H9 (cell line): ENCODE measurements at regions not wholly inside any gene's neighbourhood (a gene's known extent, or its start where the extent isn't known, plus 50 kb on each side); places are given as distances from the start of the nearest gene placed in this dataset.

Experiments
- DNase-seq: peaks from one replicate; pipeline ENCODE4 v3.0.0-alpha.2; 2017
- H2AFZ ChIP-seq: one replicate; pipeline ENCODE4 v1.6.1; 2013; ENCODE audit warnings: mild to moderate bottlenecking, low read length, control low read depth, moderate library complexity
- H2AK5ac ChIP-seq: 2 replicates; pipeline ENCODE4 v1.6.1; 2013; ENCODE audit warnings: low read length, control low read depth, mixed read lengths; ENCODE audit not compliant: insufficient read length
- H2BK120ac ChIP-seq: one replicate; pipeline ENCODE4 v1.6.1; 2013; ENCODE audit warnings: low read depth, mild to moderate bottlenecking, low read length, control low read depth, inconsistent platforms; ENCODE audit not compliant: poor library complexity, severe bottlenecking
- H2BK12ac ChIP-seq: 2 replicates; pipeline ENCODE4 v1.6.1; 2013; ENCODE audit warnings: low read length, control low read depth, mixed read lengths, low read depth; ENCODE audit not compliant: insufficient read length
- H2BK15ac ChIP-seq: 2 replicates; pipeline ENCODE4 v1.6.1; 2013; ENCODE audit warnings: low read depth, low read length, control low read depth
- H2BK20ac ChIP-seq: one replicate; pipeline ENCODE4 v1.6.1; 2013; ENCODE audit warnings: low read depth, mild to moderate bottlenecking, low read length, control low read depth, inconsistent platforms; ENCODE audit not compliant: poor library complexity, severe bottlenecking
- H2BK5ac ChIP-seq: 2 replicates; pipeline ENCODE4 v1.6.1; 2013; ENCODE audit warnings: low read length, control low read depth, mixed read lengths; ENCODE audit not compliant: insufficient read length
- H3K14ac ChIP-seq: 2 replicates; pipeline ENCODE4 v1.6.1; 2013; ENCODE audit warnings: low read length, control low read depth; ENCODE audit not compliant: insufficient read depth
- H3K18ac ChIP-seq: 2 replicates; pipeline ENCODE4 v1.6.1; 2013; ENCODE audit warnings: low read depth, mild to moderate bottlenecking, mixed read lengths, low read length, control low read depth; ENCODE audit not compliant: insufficient read length
- H3K23ac ChIP-seq: 2 replicates; pipeline ENCODE4 v1.6.1; 2013; ENCODE audit warnings: low read length, control low read depth, mixed read lengths, low read depth; ENCODE audit not compliant: insufficient read length
- H3K23me2 ChIP-seq: 2 replicates; pipeline ENCODE4 v1.6.1; 2013; ENCODE audit warnings: low read depth, mild to moderate bottlenecking, mixed read lengths, low read length, control low read depth; ENCODE audit not compliant: insufficient read length, poor library complexity, severe bottlenecking
- H3K27ac ChIP-seq: 2 replicates; pipeline ENCODE4 v1.5.1; 2013; ENCODE audit warnings: low read length, control low read depth, mixed read lengths, low read depth; ENCODE audit not compliant: insufficient read length
- H3K27me3 ChIP-seq: 2 replicates; pipeline ENCODE4 v1.6.1; 2013; ENCODE audit warnings: low read length, control low read depth, inconsistent platforms; ENCODE audit not compliant: insufficient read depth
- H3K4ac ChIP-seq: 2 replicates; pipeline ENCODE4 v1.6.1; 2013; ENCODE audit warnings: low read depth, mild to moderate bottlenecking, control low read depth, inconsistent platforms, low read length, moderate library complexity
- H3K4me1 ChIP-seq: 2 replicates; pipeline ENCODE4 v1.6.1; 2013; ENCODE audit warnings: low read length, control low read depth, inconsistent platforms; ENCODE audit not compliant: insufficient read depth
- H3K4me2 ChIP-seq: 2 replicates; pipeline ENCODE4 v1.6.1; 2013; ENCODE audit warnings: low read length, control low read depth, mixed read lengths; ENCODE audit not compliant: insufficient read length, insufficient read depth
- H3K56ac ChIP-seq: 2 replicates; pipeline ENCODE4 v1.6.1; 2013; ENCODE audit warnings: low read depth, mild to moderate bottlenecking, mixed read lengths, low read length, control low read depth; ENCODE audit not compliant: insufficient read length
- H3K79me1 ChIP-seq: 2 replicates; pipeline ENCODE4 v1.6.1; 2013; ENCODE audit warnings: low read depth, mild to moderate bottlenecking, moderate library complexity, low read length, control low read depth, inconsistent platforms; ENCODE audit not compliant: insufficient read depth, poor library complexity, severe bottlenecking
- H3K79me2 ChIP-seq: 2 replicates; pipeline ENCODE4 v1.6.1; 2013; ENCODE audit warnings: low read length, control low read depth, inconsistent platforms; ENCODE audit not compliant: insufficient read depth
- H3K9ac ChIP-seq: 2 replicates; pipeline ENCODE4 v1.6.1; 2013; ENCODE audit warnings: low read length, control low read depth, mixed read lengths; ENCODE audit not compliant: insufficient read length; ENCODE audit errors: extremely low read depth
- H3K9me3 ChIP-seq: one replicate; pipeline ENCODE4 v1.6.1; 2013; ENCODE audit warnings: low read depth, low read length, inconsistent platforms; ENCODE audit not compliant: control insufficient read depth
- H3T11ph ChIP-seq: one replicate; pipeline ENCODE4 v1.6.1; 2013; ENCODE audit warnings: mild to moderate bottlenecking, low read length, control low read depth, inconsistent platforms
- H4K20me1 ChIP-seq: one replicate; pipeline ENCODE4 v1.6.1; 2013; ENCODE audit not compliant: control insufficient read depth, insufficient read length, insufficient read depth
- H4K5ac ChIP-seq: 2 replicates; pipeline ENCODE4 v1.6.1; 2013; ENCODE audit warnings: low read depth, mild to moderate bottlenecking, mixed read lengths, low read length, control low read depth; ENCODE audit not compliant: insufficient read length
- H4K8ac ChIP-seq: replicated peaks from 2 replicates; pipeline ENCODE4 v1.6.1; 2013; ENCODE audit warnings: low read length, control low read depth, mixed read lengths, low read depth; ENCODE audit not compliant: insufficient read length
- H4K91ac ChIP-seq: 2 replicates; pipeline ENCODE4 v1.6.1; 2013; ENCODE audit warnings: low read depth, mild to moderate bottlenecking, moderate library complexity, mixed read lengths, low read length, control low read depth; ENCODE audit not compliant: insufficient read length
- H3K27ac Mint-ChIP-seq, 3 experiments: 2 replicates in 2 of 3; 3 replicates in 1 of 3; pipeline ENCODE4 v1.8.0; 2020 to 2021; ENCODE audit warnings: mixed read lengths in 3 of 3, mild to moderate bottlenecking in 1 of 3, moderate library complexity in 1 of 3
- H3K27me3 Mint-ChIP-seq: 2 replicates; pipeline ENCODE4 v1.8.0; 2021; ENCODE audit warnings: low read depth, mild to moderate bottlenecking, moderate library complexity, mixed read lengths
- H3K36me3 Mint-ChIP-seq, 3 experiments: 2 replicates in 2 of 3; 3 replicates in 1 of 3; pipeline ENCODE4 v1.8.0; 2020 to 2021; ENCODE audit warnings: low read depth in 3 of 3, mixed read lengths in 3 of 3; ENCODE audit not compliant: insufficient read depth in 1 of 3
- H3K4me1 Mint-ChIP-seq, 2 experiments: 2 replicates each; pipeline ENCODE4 v1.8.0; 2020; ENCODE audit warnings: mixed read lengths in 2 of 2
- H3K4me3 Mint-ChIP-seq, 2 experiments: 2 replicates in 1 of 2; 3 replicates in 1 of 2; pipeline ENCODE4 v1.8.0; 2020 to 2021; ENCODE audit warnings: mild to moderate bottlenecking in 2 of 2, mixed read lengths in 2 of 2, moderate library complexity in 1 of 2
- H3K9me3 Mint-ChIP-seq, 2 experiments: 2 replicates in 1 of 2; 3 replicates in 1 of 2; pipeline ENCODE4 v1.8.0; 2020; ENCODE audit warnings: mild to moderate bottlenecking in 2 of 2, mixed read lengths in 2 of 2, moderate library complexity in 1 of 2
- WGBS: extraction: QIAGEN DNeasy Blood & Tissue Kit; methylation state at CpG from one replicate; pipeline ENCODE4 v1.1.7; 2013; ENCODE audit warnings: missing lambda C conversion rate, low lambda C conversion rate, mixed read lengths; ENCODE audit not compliant: insufficient read length; ENCODE audit errors: extremely low coverage; 5-methylcytosine and 5-hydroxymethylcytosine counted together
- TF ChIP-seq, protein P1 (sequence below): fragments of 200-600 bp; sonication (generic); conservative IDR thresholded peaks from 3 replicates; pipeline ENCODE4 v1.8.0; 2021; ENCODE audit warnings: antibody characterized with exemption, mild to moderate bottlenecking

- DNase-seq: no peak
- H3K23ac ChIP-seq: no peak overlapping the region
- Mint-ChIP-seq H3K4me1 (peaks cover 24 to 36% of the 10 kb centered on the region in 2 experiments), H3K4me3 (no peak overlapping the region), H3K27me3 (no peaks in the 10 kb centered on the region), H3K36me3 (peaks cover 3 to 35% (median 9%) of the 10 kb centered on the region in 3 experiments), H3K9me3 (peaks cover 12 to 14% of the 10 kb centered on the region in 2 experiments), H3K27ac (no peak overlapping the region)
- no peak overlapping the region for H2BK15ac ChIP-seq
- no peaks in the 10 kb centered on the region for H4K20me1 ChIP-seq
- H3T11ph ChIP-seq: no peak overlapping the region
- TF ChIP-seq, protein P1, sequence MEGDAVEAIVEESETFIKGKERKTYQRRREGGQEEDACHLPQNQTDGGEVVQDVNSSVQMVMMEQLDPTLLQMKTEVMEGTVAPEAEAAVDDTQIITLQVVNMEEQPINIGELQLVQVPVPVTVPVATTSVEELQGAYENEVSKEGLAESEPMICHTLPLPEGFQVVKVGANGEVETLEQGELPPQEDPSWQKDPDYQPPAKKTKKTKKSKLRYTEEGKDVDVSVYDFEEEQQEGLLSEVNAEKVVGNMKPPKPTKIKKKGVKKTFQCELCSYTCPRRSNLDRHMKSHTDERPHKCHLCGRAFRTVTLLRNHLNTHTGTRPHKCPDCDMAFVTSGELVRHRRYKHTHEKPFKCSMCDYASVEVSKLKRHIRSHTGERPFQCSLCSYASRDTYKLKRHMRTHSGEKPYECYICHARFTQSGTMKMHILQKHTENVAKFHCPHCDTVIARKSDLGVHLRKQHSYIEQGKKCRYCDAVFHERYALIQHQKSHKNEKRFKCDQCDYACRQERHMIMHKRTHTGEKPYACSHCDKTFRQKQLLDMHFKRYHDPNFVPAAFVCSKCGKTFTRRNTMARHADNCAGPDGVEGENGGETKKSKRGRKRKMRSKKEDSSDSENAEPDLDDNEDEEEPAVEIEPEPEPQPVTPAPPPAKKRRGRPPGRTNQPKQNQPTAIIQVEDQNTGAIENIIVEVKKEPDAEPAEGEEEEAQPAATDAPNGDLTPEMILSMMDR: no peak
- no peak overlapping the region for H2AFZ ChIP-seq
- no peak overlapping the region for H3K56ac ChIP-seq
- no peak overlapping the region for H4K91ac ChIP-seq
- no peak overlapping the region for H3K9ac ChIP-seq
- H2AK5ac ChIP-seq: no peak overlapping the region
- 0 out of 2 replicates have a peak, but pooled peaks cover 4% of the 10 kb centered on the region for H3K4me1 ChIP-seq
- H3K27ac ChIP-seq: no peak overlapping the region
- no peak overlapping the region for H4K5ac ChIP-seq
- no peaks in the 10 kb centered on the region for H3K9me3 ChIP-seq
- H3K79me2 ChIP-seq: no peaks in the 10 kb centered on the region
- H2BK120ac ChIP-seq: no peak overlapping the region
- H3K18ac ChIP-seq: no peak overlapping the region
- H3K23me2 ChIP-seq: no peaks in the 10 kb centered on the region
- no peak overlapping the region for H3K4ac ChIP-seq
- no peak overlapping the region for H3K4me2 ChIP-seq
- H2BK20ac ChIP-seq: no peak overlapping the region
- H2BK5ac ChIP-seq: no peak overlapping the region
- WGBS: no CpG with 5 or more reads among the region's 3 CpGs
- H3K27me3 ChIP-seq: no peaks in the 10 kb centered on the region
- no peaks in the 10 kb centered on the region for H3K79me1 ChIP-seq
- no peak overlapping the region for H4K8ac ChIP-seq
- H3K14ac ChIP-seq: no peak overlapping the region
- H2BK12ac ChIP-seq: no peak overlapping the region
Observed at GRCh38 chr12:27902651-27903050, 69.9 kb downstream of the PTHLH start.
